ENCODE measurements at regions not wholly inside any gene's neighbourhood (a gene's known extent, or its start where the extent isn't known, plus 50 kb on each side); places are given as distances from the start of the nearest gene placed in this dataset.
"Not testable (repeated sequence)": the region's sequence is repeated elsewhere in the genome, so short reads cannot be mapped to it uniquely, and the experiment has no call there.

GRCh38 chr15:47129033-47129432 lies 588.3 kb upstream of the SEMA6D start:
- no peak overlapping the region for H3K27ac Mint-ChIP-seq (ENCODE audit: unreplicated experiment)
- no peak for FAIRE-seq
- peaks cover 5% of the 10 kb centered on the region for H3K9me3 Mint-ChIP-seq (ENCODE audit: unreplicated experiment)

GRCh38 chr15:47131450-47131849 lies 585.9 kb upstream of the SEMA6D start:
- H3K4me2 ChIP-seq (ENCODE audit: low read length); H3K4me1 Mint-ChIP-seq (ENCODE audit: low read depth, unreplicated experiment): not testable (repeated sequence)

More at GRCh38 chr15:47129033-47129432, 588.3 kb upstream of the SEMA6D start:
- H3K36me3 Mint-ChIP-seq (ENCODE audit: low read depth, unreplicated experiment): no peaks in the 10 kb centered on the region
- Histone ChIP-seq H2AFZ (ENCODE audit: low read depth, low read length) (no peak overlapping the region), H3K9me3 (ENCODE audit: insufficient read depth, low read depth, low read length) (no peaks in the 10 kb centered on the region), H3K79me2 (ENCODE audit: insufficient read depth, low read length) (no peaks in the 10 kb centered on the region), H4K20me1 (ENCODE audit: insufficient read depth, low read length) (no peaks in the 10 kb centered on the region), H3K9ac (ENCODE audit: low read length) (no peak overlapping the region), H3K27me3 (ENCODE audit: insufficient read depth, low read length) (no peaks in the 10 kb centered on the region), H3K4me1 (ENCODE audit: insufficient read depth, low read length) (no peaks in the 10 kb centered on the region), H3K27ac (ENCODE audit: low read depth, low read length) (no peak overlapping the region), H3K4me3 (ENCODE audit: insufficient read depth, low read depth, low read length) (no peak overlapping the region), H3K36me3 (ENCODE audit: insufficient read depth, low read length) (no peaks in the 10 kb centered on the region), H3K4me2 (ENCODE audit: low read length) (no peak overlapping the region)
- no peaks in the 10 kb centered on the region for H3K27me3 Mint-ChIP-seq (ENCODE audit: low read depth, unreplicated experiment)
- H3K4me1 Mint-ChIP-seq (ENCODE audit: low read depth, unreplicated experiment): no peaks in the 10 kb centered on the region
- DNase-seq (ENCODE audit: low read depth): no peak
- TF ChIP-seq EZH2 (IDR thresholded peaks at IDR 0.05; ENCODE audit: insufficient read depth, low read length): no peak
- no peak for TF ChIP-seq CTCF (IDR thresholded peaks at IDR 0.05; ENCODE audit: insufficient read depth, low read depth, low read length)
- no peak overlapping the region for H3K4me3 Mint-ChIP-seq (ENCODE audit: unreplicated experiment)

GRCh38 chr15:47135267-47135666 lies 582.0 kb upstream of the SEMA6D start:
- H3K79me2 ChIP-seq (ENCODE audit: insufficient read depth, low read length): no peaks in the 10 kb centered on the region

More at GRCh38 chr15:47131450-47131849, 585.9 kb upstream of the SEMA6D start:
- H3K79me2 ChIP-seq (ENCODE audit: insufficient read depth, low read length); H3K4me3 Mint-ChIP-seq (ENCODE audit: unreplicated experiment); H3K9ac ChIP-seq (ENCODE audit: low read length); H3K27me3 Mint-ChIP-seq (ENCODE audit: low read depth, unreplicated experiment); H3K36me3 ChIP-seq (ENCODE audit: insufficient read depth, low read length); H3K9me3 Mint-ChIP-seq (ENCODE audit: unreplicated experiment); FAIRE-seq; H3K9me3 ChIP-seq (ENCODE audit: insufficient read depth, low read depth, low read length); DNase-seq (ENCODE audit: low read depth); H4K20me1 ChIP-seq (ENCODE audit: insufficient read depth, low read length); H3K4me3 ChIP-seq (ENCODE audit: insufficient read depth, low read depth, low read length); H2AFZ ChIP-seq (ENCODE audit: low read depth, low read length); H3K4me1 ChIP-seq (ENCODE audit: insufficient read depth, low read length); H3K36me3 Mint-ChIP-seq (ENCODE audit: low read depth, unreplicated experiment); H3K27ac Mint-ChIP-seq (ENCODE audit: unreplicated experiment); H3K27ac ChIP-seq (ENCODE audit: low read depth, low read length); H3K27me3 ChIP-seq (ENCODE audit: insufficient read depth, low read length): not testable (repeated sequence)

More at GRCh38 chr15:47135267-47135666, 582.0 kb upstream of the SEMA6D start:
- Mint-ChIP-seq H3K27me3 (ENCODE audit: low read depth, unreplicated experiment) (no peaks in the 10 kb centered on the region), H3K4me3 (ENCODE audit: unreplicated experiment) (no peak overlapping the region), H3K27ac (ENCODE audit: unreplicated experiment) (no peak overlapping the region), H3K9me3 (ENCODE audit: unreplicated experiment) (no peaks in the 10 kb centered on the region), H3K36me3 (ENCODE audit: low read depth, unreplicated experiment) (no peaks in the 10 kb centered on the region), H3K4me1 (ENCODE audit: low read depth, unreplicated experiment) (no peaks in the 10 kb centered on the region)
- H3K36me3 ChIP-seq (ENCODE audit: insufficient read depth, low read length): no peaks in the 10 kb centered on the region
- H3K9ac ChIP-seq (ENCODE audit: low read length): no peak overlapping the region
- H2AFZ ChIP-seq (ENCODE audit: low read depth, low read length): no peak overlapping the region
- no peak overlapping the region for H3K4me2 ChIP-seq (ENCODE audit: low read length)
- TF ChIP-seq EZH2 (IDR thresholded peaks at IDR 0.05; ENCODE audit: insufficient read depth, low read length): no peak
- no peak for TF ChIP-seq CTCF (IDR thresholded peaks at IDR 0.05; ENCODE audit: insufficient read depth, low read depth, low read length)
- H3K27ac ChIP-seq (ENCODE audit: low read depth, low read length): no peak overlapping the region
- FAIRE-seq (no peak), DNase-seq (ENCODE audit: low read depth) (no peak)
- H4K20me1 ChIP-seq (ENCODE audit: insufficient read depth, low read length): no peaks in the 10 kb centered on the region
- H3K4me1 ChIP-seq (ENCODE audit: insufficient read depth, low read length): no peaks in the 10 kb centered on the region
- no peaks in the 10 kb centered on the region for H3K9me3 ChIP-seq (ENCODE audit: insufficient read depth, low read depth, low read length)
- H3K27me3 ChIP-seq (ENCODE audit: insufficient read depth, low read length): no peaks in the 10 kb centered on the region
- H3K4me3 ChIP-seq (ENCODE audit: insufficient read depth, low read depth, low read length): no peak overlapping the region

All from astrocyte (in vitro differentiated cells and primary cell).